ENCODE measurements at regions not wholly inside any gene's neighbourhood (a gene's known extent, or its start where the extent isn't known, plus 50 kb on each side); places are given as distances from the start of the nearest gene placed in this dataset.

GRCh38 chr2:100721693-100722092, 98.2 kb upstream of the NPAS2 start:
- DNase-seq (ENCODE audit: low read depth), result no peak
- no peak for TF ChIP-seq POLR2A (IDR thresholded peaks at IDR 0.05; ENCODE audit: extremely low read depth, insufficient read length)
- TF ChIP-seq MYC (IDR thresholded peaks at IDR 0.05; ENCODE audit: low read depth, low read length), result no peak
- TF ChIP-seq CTCF (IDR thresholded peaks at IDR 0.05; ENCODE audit: low read depth, low read length), result no peak
- no peak overlapping the region for H3K4me3 ChIP-seq (ENCODE audit: low read depth, low read length)

DNA sequence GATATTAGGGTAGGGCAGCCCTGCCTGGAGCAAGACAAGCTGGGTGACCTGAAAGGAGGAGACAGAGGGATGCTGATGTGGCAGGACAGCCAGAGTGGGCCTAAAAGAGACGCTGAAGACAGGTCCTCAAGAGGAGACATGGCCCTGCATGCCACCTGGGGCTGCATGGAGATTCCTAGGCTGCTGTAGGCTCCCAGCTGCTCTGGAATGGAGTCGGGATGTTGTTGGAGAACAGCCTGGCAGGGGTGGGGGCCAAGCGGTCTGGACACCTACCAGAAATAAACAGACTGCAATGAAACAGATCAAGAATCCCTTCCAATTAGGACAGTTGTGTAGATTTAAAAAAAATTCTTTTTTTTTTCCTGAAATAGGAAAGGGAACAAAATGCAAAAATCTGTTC, 97.8 kb upstream of the NPAS2 start:
- no peak for DNase-seq (ENCODE audit: low read depth)
- no peak overlapping the region for H3K4me3 ChIP-seq (ENCODE audit: low read depth, low read length)
- no peak for TF ChIP-seq MAX (IDR thresholded peaks at IDR 0.05; ENCODE audit: low read depth, low read length)
- TF ChIP-seq MYC (IDR thresholded peaks at IDR 0.05; ENCODE audit: low read depth, low read length), result no peak

DNA sequence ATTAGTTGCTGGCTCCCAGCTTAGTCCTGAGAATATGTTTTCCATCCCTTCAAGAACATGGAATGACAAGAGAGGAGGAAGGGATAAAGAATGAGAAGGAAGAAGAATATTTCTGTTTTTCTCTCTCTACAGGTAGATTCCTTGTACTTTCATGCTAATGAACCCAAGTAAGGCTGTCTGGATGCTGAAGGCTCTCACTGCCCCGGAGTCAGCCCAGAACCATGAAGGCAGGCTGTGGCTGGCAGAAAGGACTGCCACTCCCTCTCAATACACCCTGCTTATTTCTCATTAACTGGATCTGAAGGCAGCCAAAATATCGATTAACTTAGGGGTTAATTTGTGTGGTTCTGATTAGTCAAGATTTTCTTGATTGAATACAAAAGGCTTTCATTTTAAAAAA, 93.1 kb upstream of the NPAS2 start:
- H3K4me3 ChIP-seq (ENCODE audit: low read depth, low read length), result no peak overlapping the region
- TF ChIP-seq CTCF (IDR thresholded peaks at IDR 0.05; ENCODE audit: low read depth, low read length) (no peak), MAX (IDR thresholded peaks at IDR 0.05; ENCODE audit: low read depth, low read length) (no peak)
- no peak for DNase-seq (ENCODE audit: low read depth)

DNA sequence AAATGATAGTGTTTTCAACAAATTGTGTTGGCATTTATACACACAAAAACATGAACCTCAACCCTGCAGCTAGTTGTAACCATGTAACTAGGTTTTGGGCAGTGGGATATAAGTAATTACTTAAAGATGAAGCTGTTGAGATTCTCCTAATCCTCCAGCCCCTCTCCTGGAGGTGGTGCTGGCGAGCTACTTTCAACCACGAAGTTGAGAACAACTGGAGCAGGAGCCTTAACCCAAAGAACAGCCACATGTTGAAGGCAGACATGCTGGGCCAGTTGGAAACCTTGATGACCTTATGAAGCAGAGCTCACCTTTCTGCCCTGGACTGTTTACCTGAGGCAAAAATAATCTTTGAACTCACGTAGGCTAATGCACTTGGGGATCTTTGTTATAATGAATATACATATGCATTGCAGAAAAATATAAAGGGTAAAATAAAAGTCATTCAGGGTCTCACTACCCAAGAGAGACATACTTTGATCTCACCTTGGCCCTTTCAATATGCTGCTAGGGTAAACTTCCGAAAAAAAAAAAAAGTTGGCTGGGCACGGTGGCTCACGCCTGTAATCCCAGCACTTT, 89.6 kb upstream of the NPAS2 start:
- TF ChIP-seq POLR2A (IDR thresholded peaks at IDR 0.05; ENCODE audit: extremely low read depth, insufficient read length) (no peak), MYC (IDR thresholded peaks at IDR 0.05; ENCODE audit: low read depth, low read length) (peak; percentile 18; the same call in 1 of the 2 replicates), CTCF (IDR thresholded peaks at IDR 0.05; ENCODE audit: low read depth, low read length) (peak; percentile 81), MAX (IDR thresholded peaks at IDR 0.05; ENCODE audit: low read depth, low read length) (peak; percentile 59)
- H3K4me3 ChIP-seq (ENCODE audit: low read depth, low read length), result no peak overlapping the region
- DNase-seq (ENCODE audit: low read depth), result peak; percentile 82

DNA sequence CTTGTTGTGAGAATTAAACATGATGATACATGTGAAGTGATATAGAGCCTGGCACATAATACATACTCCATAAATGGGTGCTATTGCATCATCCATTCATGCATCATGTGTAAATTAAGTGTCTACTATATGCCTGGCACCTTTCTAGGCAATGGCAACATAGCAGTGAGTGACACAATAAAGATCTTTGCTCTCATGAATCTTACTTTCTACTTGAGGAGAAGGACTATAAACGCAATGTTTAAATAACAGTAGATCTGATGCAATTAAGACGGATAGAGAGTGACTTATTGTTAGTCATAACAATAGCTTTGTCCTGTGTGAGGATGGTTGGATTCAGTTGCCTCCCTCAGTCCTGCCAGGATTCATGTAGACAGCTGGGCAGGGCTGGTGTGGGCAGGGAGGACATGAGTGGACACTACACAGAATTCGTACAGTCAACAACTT, 88.4 kb upstream of the NPAS2 start:
- no peak for DNase-seq (ENCODE audit: low read depth)
- H3K4me3 ChIP-seq (ENCODE audit: low read depth, low read length), result no peak overlapping the region

More for the DNA sequence above, 88.4 kb upstream of the NPAS2 start:
- TF ChIP-seq POLR2A (IDR thresholded peaks at IDR 0.05; ENCODE audit: extremely low read depth, insufficient read length) (no peak), CTCF (IDR thresholded peaks at IDR 0.05; ENCODE audit: low read depth, low read length) (no peak), MAX (IDR thresholded peaks at IDR 0.05; ENCODE audit: low read depth, low read length) (no peak), MYC (IDR thresholded peaks at IDR 0.05; ENCODE audit: low read depth, low read length) (no peak)

All from NB4 (cell line).